B cell (primary cell): ENCODE measurements at regions not wholly inside any gene's neighbourhood (a gene's known extent, or its start where the extent isn't known, plus 50 kb on each side); places are given as distances from the start of the nearest gene placed in this dataset.

Experiments used
- ATAC-seq: fragments of 200-7000 bp; cut with Tn5 transposase; one replicate; pipeline ENCODE4 v1.10.0; 2021; ENCODE audit warnings: low read depth, mild to moderate bottlenecking, moderate number of reproducible peaks, moderate library complexity
- CTCF ChIA-PET: fragments of 350-600 bp; sonication (Branson Sonifier 250); formaldehyde crosslinking; loops from one replicate; lab custom pipeline; 2021; ENCODE audit warnings: antibody characterized with exemption, inconsistent platforms; lab: Charles Lee
- POLR2A ChIA-PET: fragments of 350-600 bp; sonication (Branson Sonifier 250); formaldehyde crosslinking; loops from one replicate; lab custom pipeline; 2021; ENCODE audit warnings: antibody characterized with exemption; lab: Charles Lee
- DNase-seq: peaks from one replicate; pipeline ENCODE4 v3.0.0; 2013
- H2AFZ ChIP-seq: 2 replicates; pipeline ENCODE4 v1.6.1; 2012; ENCODE audit warnings: mild to moderate bottlenecking, low read depth, low read length; ENCODE audit not compliant: insufficient read depth, poor library complexity, severe bottlenecking
- H3K27ac ChIP-seq, 2 donors: 1 replicate in 1 of 2; 2 replicates in 1 of 2; pipeline ENCODE4 v1.5.1; 2012 to 2013; ENCODE audit warnings: low read length in 2 of 2, mild to moderate bottlenecking in 2 of 2, moderate library complexity in 1 of 2
- H3K27me3 ChIP-seq, 4 experiments: fragments of 200-600 bp in 1 of 4; sonication (generic) in 1 of 4; replicated peaks in 1 of 4; 1 replicate in 2 of 4; 2 replicates in 2 of 4; pipeline versions ENCODE4 v1.6.1 to v1.7.0; 2013 to 2016; ENCODE audit warnings: low read length in 3 of 4, mild to moderate bottlenecking in 2 of 4, mixed read lengths in 1 of 4, moderate library complexity in 1 of 4; ENCODE audit not compliant: insufficient read depth in 4 of 4, control insufficient read depth in 3 of 4; ENCODE audit errors: control extremely low read depth in 1 of 4
- H3K36me3 ChIP-seq, 2 experiments: replicated peaks in 1 of 2; 1 replicate in 1 of 2; 2 replicates in 1 of 2; pipeline versions ENCODE4 v1.6.1 to v1.7.1; 2013; ENCODE audit warnings: low read length in 1 of 2; ENCODE audit not compliant: insufficient read depth in 2 of 2, control insufficient read depth in 1 of 2; ENCODE audit errors: control extremely low read depth in 1 of 2, extremely low read depth in 1 of 2
- H3K4me1 ChIP-seq, 2 donors: fragments of 200-600 bp in 1 of 2; sonication (generic) in 1 of 2; 1 replicate in 1 of 2; 2 replicates in 1 of 2; pipeline versions ENCODE4 v1.5.1 to v1.6.1; 2013 to 2017; ENCODE audit warnings: low read length in 2 of 2; ENCODE audit not compliant: control insufficient read depth in 2 of 2, insufficient read depth in 2 of 2
- H3K4me2 ChIP-seq: replicated peaks from 2 replicates; pipeline ENCODE3; 2012; ENCODE audit warnings: mild to moderate bottlenecking, low read depth, low read length; ENCODE audit not compliant: poor library complexity, severe bottlenecking
- H3K4me3 ChIP-seq, 5 experiments: fragments of 200-600 bp in 1 of 5; sonication (generic) in 1 of 5; 1 replicate in 3 of 5; 2 replicates in 2 of 5; pipeline versions ENCODE4 v1.5.1 to v1.7.0; 2011 to 2016; ENCODE audit warnings: low read length in 4 of 5, mild to moderate bottlenecking in 4 of 5, low read depth in 2 of 5, control low read depth in 1 of 5, moderate library complexity in 1 of 5; ENCODE audit not compliant: insufficient read depth in 1 of 5; ENCODE audit errors: control extremely low read depth in 1 of 5, extremely low read depth in 1 of 5
- H3K79me2 ChIP-seq: fragments of 200-600 bp; sonication (generic); one replicate; pipeline ENCODE4 v1.6.0; 2016; ENCODE audit warnings: low read length; ENCODE audit not compliant: control insufficient read depth, insufficient read depth
- H3K9ac ChIP-seq: fragments of 200-600 bp; sonication (generic); 2 replicates; pipeline ENCODE4 v1.6.1; 2017; ENCODE audit warnings: mild to moderate bottlenecking, low read length, moderate library complexity
- H3K9me3 ChIP-seq, 3 donors: one replicate each; pipeline versions ENCODE4 v1.6.1 to v1.7.1; 2013; ENCODE audit warnings: low read length in 2 of 3; ENCODE audit not compliant: control insufficient read depth in 2 of 3, insufficient read depth in 1 of 3; ENCODE audit errors: control extremely low read depth in 1 of 3
- H4K20me1 ChIP-seq: 2 replicates; pipeline ENCODE4 v1.6.0; 2012; ENCODE audit warnings: mild to moderate bottlenecking, low read length; ENCODE audit not compliant: insufficient read depth, control insufficient read depth, poor library complexity, severe bottlenecking
- H3K27ac Mint-ChIP-seq: one replicate; pipeline ENCODE4 v1.8.0; 2021; ENCODE audit warnings: mixed read lengths
- H3K27me3 Mint-ChIP-seq: one replicate; pipeline ENCODE4 v1.8.0; 2021; ENCODE audit warnings: mixed read lengths
- H3K4me1 Mint-ChIP-seq: one replicate; pipeline ENCODE4 v1.8.0; 2021; ENCODE audit warnings: mixed read lengths
- H3K4me3 Mint-ChIP-seq: one replicate; pipeline ENCODE4 v1.8.0; 2021; ENCODE audit warnings: mixed read lengths
- H3K9me3 Mint-ChIP-seq: one replicate; pipeline ENCODE4 v1.8.0; 2022; ENCODE audit warnings: mixed read lengths; ENCODE audit not compliant: insufficient read depth
- CTCF ChIP-seq: fragments of 200-600 bp; IDR thresholded peaks from one replicate; pipeline ENCODE4 v1.8.0; 2022; ENCODE audit warnings: antibody characterized with exemption, mild to moderate bottlenecking
- EZH2 ChIP-seq: IDR thresholded peaks from 2 replicates; pipeline ENCODE4 v1.6.1; 2012; ENCODE audit warnings: borderline replicate concordance, low read depth, mild to moderate bottlenecking, moderate library complexity, low read length; ENCODE audit not compliant: insufficient read depth, poor library complexity, severe bottlenecking
- WGBS: methylation state at CpG from one replicate; pipeline ENCODE4 v1.1.5; 2013; ENCODE audit warnings: missing lambda C conversion rate; ENCODE audit not compliant: insufficient coverage; 5-methylcytosine and 5-hydroxymethylcytosine counted together
- intact Hi-C: fragments of 100-400 bp; cut with micrococcal nuclease; formaldehyde crosslinking; loops from one replicate; pipeline ENCODE4 v1.10.0; 2022

- WGBS: 80% methylated on average over 1 of the region's 3 CpGs
- Histone ChIP-seq H3K9me3 (peaks cover 0 to 16% (median 0%) of the 10 kb centered on the region in 3 donors), H3K79me2 (no peaks in the 10 kb centered on the region), H3K27ac (no peak overlapping the region), H4K20me1 (no peaks in the 10 kb centered on the region), H3K27me3 (no peaks in the 10 kb centered on the region), H3K4me2 (no peak overlapping the region), H3K36me3 (no peaks in the 10 kb centered on the region), H3K4me3 (no peak overlapping the region), H3K4me1 (no peaks in the 10 kb centered on the region), H2AFZ (no peak overlapping the region), H3K9ac (no peak overlapping the region)
- DNase-seq (no peak), ATAC-seq (no peak)
- peaks cover 2% of the 10 kb centered on the region for H3K9me3 Mint-ChIP-seq
- POLR2A ChIA-PET: no interaction called here
- intact Hi-C loops: no loop called here
- CTCF ChIA-PET: interaction anchor here (0.7 kb wide), 1 partner anchor 717 kb away, joined by 3 read pairs; no protein-coding TSS in a partner anchor
- TF ChIP-seq EZH2 (no peak), CTCF (no peak)
- H3K4me1 Mint-ChIP-seq: no peaks in the 10 kb centered on the region
- H3K4me3 Mint-ChIP-seq: no peak overlapping the region
- no peaks in the 10 kb centered on the region for H3K27me3 Mint-ChIP-seq
- H3K27ac Mint-ChIP-seq: no peak overlapping the region
Observed at GRCh38 chr13:70390064-70390463, 281.8 kb upstream of the KLHL1 start.

GRCh38 chr13:70388935-70389334 is 280.7 kb upstream of the KLHL1 start:
- CTCF ChIA-PET: no interaction called here
- ATAC-seq: no peak
- H3K36me3 ChIP-seq: no peaks in the 10 kb centered on the region

More at GRCh38 chr13:70388935-70389334, 280.7 kb upstream of the KLHL1 start:
- intact Hi-C loops: no loop called here
- no peak overlapping the region for H3K9ac ChIP-seq
- TF ChIP-seq CTCF (no peak), EZH2 (no peak)
- Mint-ChIP-seq H3K27me3 (no peaks in the 10 kb centered on the region), H3K4me1 (no peaks in the 10 kb centered on the region), H3K27ac (no peak overlapping the region), H3K9me3 (peaks cover 2% of the 10 kb centered on the region), H3K4me3 (no peak overlapping the region)
- no peak for DNase-seq
- POLR2A ChIA-PET: no interaction called here
- H3K4me2 ChIP-seq: no peak overlapping the region
- H3K79me2 ChIP-seq: no peaks in the 10 kb centered on the region
- WGBS: no CpG with 5 or more reads among the region's 1 CpG
- no peak overlapping the region for H2AFZ ChIP-seq
- no peaks in the 10 kb centered on the region for H4K20me1 ChIP-seq
- no peaks in the 10 kb centered on the region for H3K27me3 ChIP-seq
- peaks cover 0 to 16% (median 3%) of the 10 kb centered on the region in 3 donors for H3K9me3 ChIP-seq
- no peaks in the 10 kb centered on the region for H3K4me1 ChIP-seq
- no peak overlapping the region for H3K27ac ChIP-seq
- H3K4me3 ChIP-seq: no peak overlapping the region
